ENCODE measurements at regions not wholly inside any gene's neighbourhood (a gene's known extent, or its start where the extent isn't known, plus 50 kb on each side); places are given as distances from the start of the nearest gene placed in this dataset.

DNA sequence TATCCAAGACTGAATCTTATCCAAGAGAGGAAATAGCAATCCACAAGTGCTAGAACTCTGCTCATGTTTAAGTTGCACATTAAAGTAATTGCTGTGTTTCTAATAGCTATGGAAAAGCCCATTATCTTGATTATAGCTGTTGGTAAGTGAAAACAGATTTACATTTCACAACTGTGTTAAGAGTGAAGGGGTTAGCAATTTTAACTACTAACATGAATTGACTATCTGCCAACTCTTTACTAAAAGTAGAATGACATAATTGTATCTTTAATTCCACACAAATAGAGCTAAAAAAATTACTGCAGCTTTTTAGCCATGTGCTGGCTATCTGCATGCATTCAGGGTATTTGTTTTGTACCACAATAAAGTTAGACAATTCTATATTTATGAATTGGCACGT is 277.9 kb upstream of the IRAK1BP1 start:
- H3K27me3 ChIP-seq, result no peaks in the 10 kb centered on the region
- TF ChIP-seq, protein P1, sequence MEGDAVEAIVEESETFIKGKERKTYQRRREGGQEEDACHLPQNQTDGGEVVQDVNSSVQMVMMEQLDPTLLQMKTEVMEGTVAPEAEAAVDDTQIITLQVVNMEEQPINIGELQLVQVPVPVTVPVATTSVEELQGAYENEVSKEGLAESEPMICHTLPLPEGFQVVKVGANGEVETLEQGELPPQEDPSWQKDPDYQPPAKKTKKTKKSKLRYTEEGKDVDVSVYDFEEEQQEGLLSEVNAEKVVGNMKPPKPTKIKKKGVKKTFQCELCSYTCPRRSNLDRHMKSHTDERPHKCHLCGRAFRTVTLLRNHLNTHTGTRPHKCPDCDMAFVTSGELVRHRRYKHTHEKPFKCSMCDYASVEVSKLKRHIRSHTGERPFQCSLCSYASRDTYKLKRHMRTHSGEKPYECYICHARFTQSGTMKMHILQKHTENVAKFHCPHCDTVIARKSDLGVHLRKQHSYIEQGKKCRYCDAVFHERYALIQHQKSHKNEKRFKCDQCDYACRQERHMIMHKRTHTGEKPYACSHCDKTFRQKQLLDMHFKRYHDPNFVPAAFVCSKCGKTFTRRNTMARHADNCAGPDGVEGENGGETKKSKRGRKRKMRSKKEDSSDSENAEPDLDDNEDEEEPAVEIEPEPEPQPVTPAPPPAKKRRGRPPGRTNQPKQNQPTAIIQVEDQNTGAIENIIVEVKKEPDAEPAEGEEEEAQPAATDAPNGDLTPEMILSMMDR (IDR thresholded peaks at IDR 0.05), result no peak
- TF ChIP-seq POLR2A (IDR thresholded peaks at IDR 0.05), result no peak
- no peak for DNase-seq
- intact Hi-C loops (cut with DNase I; ENCODE audit: low total_unique reads), result no loop called here
- H3K4me1 ChIP-seq, result no peaks in the 10 kb centered on the region
- no peaks in the 10 kb centered on the region for H3K36me3 ChIP-seq (ENCODE audit: low read depth, missing control alignments)
- WGBS, 2 donors, result 29 to 43% methylated on average over 1 of the region's 1 CpG
- H3K9me3 ChIP-seq, result no peaks in the 10 kb centered on the region
- H3K4me3 ChIP-seq, result no peak overlapping the region
- no peak overlapping the region for H3K27ac ChIP-seq

- intact Hi-C loops (cut with DNase I; ENCODE audit: low total_unique reads), result no loop called here
- no peak overlapping the region for H3K27ac ChIP-seq
- H3K9me3 ChIP-seq, result no peaks in the 10 kb centered on the region
- H3K36me3 ChIP-seq (ENCODE audit: low read depth, missing control alignments), result no peaks in the 10 kb centered on the region
- no peaks in the 10 kb centered on the region for H3K4me1 ChIP-seq
- no peaks in the 10 kb centered on the region for H3K27me3 ChIP-seq
- 85 to 86% methylated on average over 5 of the region's 5 CpGs for WGBS, 2 donors
- TF ChIP-seq, protein P1 (IDR thresholded peaks at IDR 0.05), result no peak
- TF ChIP-seq POLR2A (IDR thresholded peaks at IDR 0.05), result no peak
- no peak overlapping the region for H3K4me3 ChIP-seq
- no peak for DNase-seq
Observed at GRCh38 chr6:78593898-78594667, 273.3 kb upstream of the IRAK1BP1 start.

- Histone ChIP-seq H3K36me3 (ENCODE audit: low read depth, missing control alignments) (no peaks in the 10 kb centered on the region), H3K4me1 (no peaks in the 10 kb centered on the region), H3K27ac (no peak overlapping the region), H3K4me3 (no peak overlapping the region), H3K9me3 (no peaks in the 10 kb centered on the region), H3K27me3 (no peaks in the 10 kb centered on the region)
- intact Hi-C loops (cut with DNase I; ENCODE audit: low total_unique reads), result no loop called here
- TF ChIP-seq POLR2A (IDR thresholded peaks at IDR 0.05), result no peak
- TF ChIP-seq, protein P1 (IDR thresholded peaks at IDR 0.05), result no peak
- WGBS, 2 donors, result 97% methylated on average over 2 of the region's 2 CpGs
- DNase-seq, result no peak
Observed at GRCh38 chr6:78594668-78595066, 272.7 kb upstream of the IRAK1BP1 start.

- H3K9me3 ChIP-seq, result no peaks in the 10 kb centered on the region
- 57 to 62% methylated on average over 5 of the region's 5 CpGs for WGBS, 2 donors
- no peak for DNase-seq
- no peak for TF ChIP-seq POLR2A (IDR thresholded peaks at IDR 0.05)
- intact Hi-C loops (cut with DNase I; ENCODE audit: low total_unique reads), result no loop called here
- H3K27ac ChIP-seq, result peak overlapping the region in 1 of 2 donors; percentile 20
- H3K4me3 ChIP-seq, result peak overlapping the region in 1 of 2 donors; percentile 2
- H3K27me3 ChIP-seq, result no peaks in the 10 kb centered on the region
- H3K36me3 ChIP-seq (ENCODE audit: low read depth, missing control alignments), result no peaks in the 10 kb centered on the region
- no peaks in the 10 kb centered on the region for H3K4me1 ChIP-seq
Observed at GRCh38 chr6:78597966-78598365, 269.4 kb upstream of the IRAK1BP1 start.

GRCh38 chr6:78598966-78599365 is 268.4 kb upstream of the IRAK1BP1 start:
- no peaks in the 10 kb centered on the region for H3K36me3 ChIP-seq (ENCODE audit: low read depth, missing control alignments)
- H3K9me3 ChIP-seq, result no peaks in the 10 kb centered on the region
- DNase-seq, result no peak
- 63 to 67% methylated on average over 1 of the region's 1 CpG for WGBS, 2 donors
- H3K27me3 ChIP-seq, result no peaks in the 10 kb centered on the region
- peak overlapping the region in 1 of 2 donors; percentile 20 for H3K27ac ChIP-seq
- TF ChIP-seq POLR2A (IDR thresholded peaks at IDR 0.05), result no peak
- TF ChIP-seq, protein P1 (IDR thresholded peaks at IDR 0.05), result no peak
- H3K4me3 ChIP-seq, result no peak overlapping the region
- H3K4me1 ChIP-seq, result no peaks in the 10 kb centered on the region
- intact Hi-C loops (cut with DNase I; ENCODE audit: low total_unique reads), result no loop called here
